ENCODE measurements at regions not wholly inside any gene's neighbourhood (a gene's known extent, or its start where the extent isn't known, plus 50 kb on each side); places are given as distances from the start of the nearest gene placed in this dataset.

DNA sequence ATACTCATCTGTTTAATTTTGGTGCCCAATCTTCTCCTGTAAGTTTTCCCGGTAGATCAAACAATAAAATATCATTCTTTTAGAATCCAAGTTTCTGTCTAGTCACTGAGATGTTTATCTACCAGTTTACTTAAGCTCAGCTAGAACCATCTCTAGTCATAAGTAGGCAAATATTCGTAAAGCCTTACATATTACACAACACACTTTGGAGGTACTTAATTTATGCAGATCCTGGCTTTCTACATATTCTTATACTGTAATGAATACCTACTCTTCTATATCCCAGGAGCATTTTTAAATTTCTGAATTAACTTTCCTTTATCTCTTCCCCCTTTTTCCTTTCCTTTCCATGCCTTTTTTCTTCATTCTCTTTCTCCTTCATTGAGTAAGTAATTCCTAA lies 185.9 kb upstream of the ZBTB20 start:
- TF ChIP-seq CTCF (IDR thresholded peaks at IDR 0.05) (no peak), POLR2A (IDR thresholded peaks at IDR 0.05) (no peak), POLR2AphosphoS5 (IDR thresholded peaks at IDR 0.05) (no peak)
